ENCODE measurements at regions not wholly inside any gene's neighbourhood (a gene's known extent, or its start where the extent isn't known, plus 50 kb on each side); places are given as distances from the start of the nearest gene placed in this dataset.

- TF ChIP-seq CTCF (conservative IDR thresholded peaks at IDR 0.05) (no peak; the same call in 1 of the 2 replicates), ZFX (IDR thresholded peaks at IDR 0.05) (no peak)
Observed at GRCh38 chr14:97413966-97414717, 617.0 kb downstream of the VRK1 start.
